ENCODE measurements at regions not wholly inside any gene's neighbourhood (a gene's known extent, or its start where the extent isn't known, plus 50 kb on each side); places are given as distances from the start of the nearest gene placed in this dataset.

DNA sequence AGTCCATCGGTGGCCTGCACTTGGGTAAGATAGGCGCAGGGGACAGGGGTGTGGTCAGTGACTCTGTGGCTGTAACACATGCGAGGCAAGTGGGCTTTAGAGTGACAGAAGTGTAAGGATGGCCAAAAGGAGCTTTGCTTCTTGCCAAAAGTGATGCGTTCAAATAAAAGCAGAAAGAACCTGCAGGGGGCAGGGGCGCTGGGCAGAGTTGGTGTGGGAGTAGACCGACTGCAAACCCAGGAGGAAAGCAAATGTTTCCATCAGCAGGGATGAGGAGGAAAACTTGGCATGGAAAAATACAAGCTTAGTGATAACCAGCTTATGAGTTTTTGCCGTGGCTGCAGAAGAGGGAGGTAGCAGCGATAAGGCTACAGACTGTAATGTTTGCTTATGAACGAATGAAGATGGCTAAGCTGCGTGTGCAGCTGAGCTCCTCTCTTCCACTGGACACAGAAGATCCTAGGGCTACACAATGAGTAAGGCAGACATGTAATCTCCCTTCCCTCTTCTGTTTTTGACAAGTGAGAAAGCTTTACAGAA, 149.4 kb downstream of the WNT5A start:
- no TSS peak for BruUV-seq (replicated peaks)
- H3K27ac ChIP-seq (ENCODE audit: low read length), result no peak overlapping the region
- ATAC-seq, result no peak
- no peaks in the 10 kb centered on the region for H3K9me2 ChIP-seq (replicated peaks; ENCODE audit: low read length)
- intact Hi-C loops (cut with micrococcal nuclease), result no loop called here
- no peak for DNase-seq
- H2AFZ ChIP-seq (ENCODE audit: low read length), result no peak overlapping the region
- no peak overlapping the region for H3K9ac ChIP-seq (ENCODE audit: low read length)
- no peaks in the 10 kb centered on the region for H3F3A ChIP-seq (ENCODE audit: low read length, unreplicated experiment)
- no peaks in the 10 kb centered on the region for H3K27me3 ChIP-seq (ENCODE audit: low read length)
- no peak overlapping the region for H3K4me3 ChIP-seq (ENCODE audit: low read length)
- CTCF ChIA-PET, result no interaction called here
- TF ChIP-seq CTCF (conservative IDR thresholded peaks at IDR 0.05; ENCODE audit: low read depth, low read length), result no peak
- TF ChIP-seq EZH2 (IDR thresholded peaks at IDR 0.05; ENCODE audit: low read length, unreplicated experiment), result no peak
- no peak for TF ChIP-seq EZH2phosphoT487 (IDR thresholded peaks at IDR 0.05; ENCODE audit: borderline replicate concordance, low read length)
- no peaks in the 10 kb centered on the region for H3K79me2 ChIP-seq (ENCODE audit: low read length)
- H3K4me1 ChIP-seq (ENCODE audit: insufficient read depth, low read length), result no peaks in the 10 kb centered on the region
- no peak overlapping the region for H3K4me2 ChIP-seq (ENCODE audit: low read length)
- no peaks in the 10 kb centered on the region for H3K36me3 ChIP-seq (ENCODE audit: low read depth, low read length)
- no peaks in the 10 kb centered on the region for H4K20me1 ChIP-seq (ENCODE audit: low read length)
- POLR2A ChIA-PET (ENCODE audit: unreplicated experiment), result no interaction called here
- no peaks in the 10 kb centered on the region for H3K9me3 ChIP-seq (ENCODE audit: low read length)

DNA sequence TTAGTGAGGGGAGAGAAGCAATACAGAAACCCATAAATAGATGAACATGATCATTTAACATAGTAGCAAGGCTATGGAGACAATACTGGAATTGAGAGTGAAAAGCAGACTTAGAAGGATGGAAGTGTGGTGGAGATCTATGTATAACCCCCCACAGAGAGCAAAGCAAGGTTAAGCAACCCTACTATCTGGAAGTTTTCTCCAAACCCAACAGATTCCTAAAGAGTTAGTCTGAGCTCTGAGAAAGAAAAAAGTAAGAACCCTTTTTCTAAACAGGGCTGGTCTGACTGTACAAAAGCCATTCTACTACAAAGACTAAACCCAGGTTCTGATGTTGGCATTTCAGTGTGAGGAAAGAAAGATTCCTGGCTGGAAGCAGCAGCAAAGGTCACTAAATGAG, 153.2 kb downstream of the WNT5A start:
- DNase-seq (no peak), ATAC-seq (no peak)
- Histone ChIP-seq H3K27me3 (ENCODE audit: low read length) (no peaks in the 10 kb centered on the region), H3K36me3 (ENCODE audit: low read depth, low read length) (no peaks in the 10 kb centered on the region), H2AFZ (ENCODE audit: low read length) (no peak overlapping the region), H3K4me1 (ENCODE audit: insufficient read depth, low read length) (peaks cover 19% of the 10 kb centered on the region), H3K4me3 (ENCODE audit: low read length) (no peak overlapping the region), H3K4me2 (ENCODE audit: low read length) (no peak overlapping the region), H3K79me2 (ENCODE audit: low read length) (no peaks in the 10 kb centered on the region), H3K9me2 (replicated peaks; ENCODE audit: low read length) (no peaks in the 10 kb centered on the region), H3F3A (ENCODE audit: low read length, unreplicated experiment) (no peaks in the 10 kb centered on the region), H3K27ac (ENCODE audit: low read length) (no peak overlapping the region), H3K9ac (ENCODE audit: low read length) (no peak overlapping the region), H4K20me1 (ENCODE audit: low read length) (no peaks in the 10 kb centered on the region), H3K9me3 (ENCODE audit: low read length) (no peaks in the 10 kb centered on the region)
- TF ChIP-seq EZH2phosphoT487 (IDR thresholded peaks at IDR 0.05; ENCODE audit: borderline replicate concordance, low read length) (no peak), EZH2 (IDR thresholded peaks at IDR 0.05; ENCODE audit: low read length, unreplicated experiment) (no peak), CTCF (conservative IDR thresholded peaks at IDR 0.05; ENCODE audit: low read depth, low read length) (no peak)
- BruUV-seq (replicated peaks), result no TSS peak
- ChIA-PET POLR2A (ENCODE audit: unreplicated experiment) (no interaction called here), CTCF (no interaction called here)
- intact Hi-C loops (cut with micrococcal nuclease), result no loop called here

DNA sequence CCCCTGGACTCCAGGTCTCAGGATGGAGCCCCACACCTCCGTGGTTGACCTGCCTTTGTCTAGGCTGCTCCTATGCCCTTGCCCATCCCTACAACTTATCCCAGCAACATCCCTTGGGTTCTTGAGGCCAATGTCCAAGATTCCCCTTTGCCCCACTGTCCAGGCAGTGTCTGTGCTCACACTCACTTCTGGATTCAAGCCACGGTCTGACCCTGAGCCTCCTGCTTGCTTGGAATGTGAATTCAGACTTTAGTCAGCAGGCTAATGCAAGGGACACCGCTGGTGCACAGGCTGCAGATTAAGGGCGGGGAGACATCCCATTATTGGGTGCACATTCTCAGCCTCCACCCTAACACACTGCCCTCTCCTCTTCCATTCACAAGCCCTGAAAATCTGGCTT, 154.1 kb downstream of the WNT5A start:
- TF ChIP-seq EZH2phosphoT487 (IDR thresholded peaks at IDR 0.05; ENCODE audit: borderline replicate concordance, low read length) (no peak), EZH2 (IDR thresholded peaks at IDR 0.05; ENCODE audit: low read length, unreplicated experiment) (no peak), CTCF (conservative IDR thresholded peaks at IDR 0.05; ENCODE audit: low read depth, low read length) (no peak)
- H3F3A ChIP-seq (ENCODE audit: low read length, unreplicated experiment), result no peaks in the 10 kb centered on the region
- H3K27me3 ChIP-seq (ENCODE audit: low read length), result no peaks in the 10 kb centered on the region
- POLR2A ChIA-PET (ENCODE audit: unreplicated experiment), result no interaction called here
- no peaks in the 10 kb centered on the region for H3K9me3 ChIP-seq (ENCODE audit: low read length)
- no peak overlapping the region for H2AFZ ChIP-seq (ENCODE audit: low read length)
- no peak overlapping the region for H3K4me2 ChIP-seq (ENCODE audit: low read length)
- H4K20me1 ChIP-seq (ENCODE audit: low read length), result no peaks in the 10 kb centered on the region
- H3K36me3 ChIP-seq (ENCODE audit: low read depth, low read length), result no peaks in the 10 kb centered on the region
- H3K4me1 ChIP-seq (ENCODE audit: insufficient read depth, low read length), result peaks cover 19% of the 10 kb centered on the region
- CTCF ChIA-PET, result no interaction called here
- H3K9ac ChIP-seq (ENCODE audit: low read length), result no peak overlapping the region
- H3K9me2 ChIP-seq (replicated peaks; ENCODE audit: low read length), result no peaks in the 10 kb centered on the region
- BruUV-seq (replicated peaks), result no TSS peak
- no peak for ATAC-seq
- no peak overlapping the region for H3K4me3 ChIP-seq (ENCODE audit: low read length)
- H3K79me2 ChIP-seq (ENCODE audit: low read length), result no peaks in the 10 kb centered on the region
- no peak for DNase-seq
- no peak overlapping the region for H3K27ac ChIP-seq (ENCODE audit: low read length)
- intact Hi-C loops (cut with micrococcal nuclease), result no loop called here

Measured in PC-3 (cell line).